B cell (primary cell): ENCODE measurements at regions not wholly inside any gene's neighbourhood (a gene's known extent, or its start where the extent isn't known, plus 50 kb on each side); places are given as distances from the start of the nearest gene placed in this dataset.

Source experiments
- ATAC-seq: fragments of 200-7000 bp; cut with Tn5 transposase; one replicate; pipeline ENCODE4 v1.10.0; 2021; ENCODE audit warnings: low read depth, mild to moderate bottlenecking, moderate number of reproducible peaks, moderate library complexity
- CTCF ChIA-PET: fragments of 350-600 bp; sonication (Branson Sonifier 250); formaldehyde crosslinking; loops from one replicate; lab custom pipeline; 2021; ENCODE audit warnings: antibody characterized with exemption, inconsistent platforms; lab: Charles Lee
- POLR2A ChIA-PET: fragments of 350-600 bp; sonication (Branson Sonifier 250); formaldehyde crosslinking; loops from one replicate; lab custom pipeline; 2021; ENCODE audit warnings: antibody characterized with exemption; lab: Charles Lee
- DNase-seq: peaks from one replicate; pipeline ENCODE4 v3.0.0; 2013
- H2AFZ ChIP-seq: 2 replicates; pipeline ENCODE4 v1.6.1; 2012; ENCODE audit warnings: mild to moderate bottlenecking, low read depth, low read length; ENCODE audit not compliant: insufficient read depth, poor library complexity, severe bottlenecking
- H3K27ac ChIP-seq, 2 donors: 1 replicate in 1 of 2; 2 replicates in 1 of 2; pipeline ENCODE4 v1.5.1; 2012 to 2013; ENCODE audit warnings: low read length in 2 of 2, mild to moderate bottlenecking in 2 of 2, moderate library complexity in 1 of 2
- H3K27me3 ChIP-seq, 4 experiments: fragments of 200-600 bp in 1 of 4; sonication (generic) in 1 of 4; replicated peaks in 1 of 4; 1 replicate in 2 of 4; 2 replicates in 2 of 4; pipeline versions ENCODE4 v1.6.1 to v1.7.0; 2013 to 2016; ENCODE audit warnings: low read length in 3 of 4, mild to moderate bottlenecking in 2 of 4, mixed read lengths in 1 of 4, moderate library complexity in 1 of 4; ENCODE audit not compliant: insufficient read depth in 4 of 4, control insufficient read depth in 3 of 4; ENCODE audit errors: control extremely low read depth in 1 of 4
- H3K36me3 ChIP-seq, 2 experiments: replicated peaks in 1 of 2; 1 replicate in 1 of 2; 2 replicates in 1 of 2; pipeline versions ENCODE4 v1.6.1 to v1.7.1; 2013; ENCODE audit warnings: low read length in 1 of 2; ENCODE audit not compliant: insufficient read depth in 2 of 2, control insufficient read depth in 1 of 2; ENCODE audit errors: control extremely low read depth in 1 of 2, extremely low read depth in 1 of 2
- H3K4me1 ChIP-seq, 2 donors: fragments of 200-600 bp in 1 of 2; sonication (generic) in 1 of 2; 1 replicate in 1 of 2; 2 replicates in 1 of 2; pipeline versions ENCODE4 v1.5.1 to v1.6.1; 2013 to 2017; ENCODE audit warnings: low read length in 2 of 2; ENCODE audit not compliant: control insufficient read depth in 2 of 2, insufficient read depth in 2 of 2
- H3K4me2 ChIP-seq: replicated peaks from 2 replicates; pipeline ENCODE3; 2012; ENCODE audit warnings: mild to moderate bottlenecking, low read depth, low read length; ENCODE audit not compliant: poor library complexity, severe bottlenecking
- H3K4me3 ChIP-seq, 5 experiments: fragments of 200-600 bp in 1 of 5; sonication (generic) in 1 of 5; 1 replicate in 3 of 5; 2 replicates in 2 of 5; pipeline versions ENCODE4 v1.5.1 to v1.7.0; 2011 to 2016; ENCODE audit warnings: low read length in 4 of 5, mild to moderate bottlenecking in 4 of 5, low read depth in 2 of 5, control low read depth in 1 of 5, moderate library complexity in 1 of 5; ENCODE audit not compliant: insufficient read depth in 1 of 5; ENCODE audit errors: control extremely low read depth in 1 of 5, extremely low read depth in 1 of 5
- H3K79me2 ChIP-seq: fragments of 200-600 bp; sonication (generic); one replicate; pipeline ENCODE4 v1.6.0; 2016; ENCODE audit warnings: low read length; ENCODE audit not compliant: control insufficient read depth, insufficient read depth
- H3K9ac ChIP-seq: fragments of 200-600 bp; sonication (generic); 2 replicates; pipeline ENCODE4 v1.6.1; 2017; ENCODE audit warnings: mild to moderate bottlenecking, low read length, moderate library complexity
- H3K9me3 ChIP-seq, 3 donors: one replicate each; pipeline versions ENCODE4 v1.6.1 to v1.7.1; 2013; ENCODE audit warnings: low read length in 2 of 3; ENCODE audit not compliant: control insufficient read depth in 2 of 3, insufficient read depth in 1 of 3; ENCODE audit errors: control extremely low read depth in 1 of 3
- H4K20me1 ChIP-seq: 2 replicates; pipeline ENCODE4 v1.6.0; 2012; ENCODE audit warnings: mild to moderate bottlenecking, low read length; ENCODE audit not compliant: insufficient read depth, control insufficient read depth, poor library complexity, severe bottlenecking
- H3K27ac Mint-ChIP-seq: one replicate; pipeline ENCODE4 v1.8.0; 2021; ENCODE audit warnings: mixed read lengths
- H3K27me3 Mint-ChIP-seq: one replicate; pipeline ENCODE4 v1.8.0; 2021; ENCODE audit warnings: mixed read lengths
- H3K4me1 Mint-ChIP-seq: one replicate; pipeline ENCODE4 v1.8.0; 2021; ENCODE audit warnings: mixed read lengths
- H3K4me3 Mint-ChIP-seq: one replicate; pipeline ENCODE4 v1.8.0; 2021; ENCODE audit warnings: mixed read lengths
- H3K9me3 Mint-ChIP-seq: one replicate; pipeline ENCODE4 v1.8.0; 2022; ENCODE audit warnings: mixed read lengths; ENCODE audit not compliant: insufficient read depth
- CTCF ChIP-seq: fragments of 200-600 bp; IDR thresholded peaks from one replicate; pipeline ENCODE4 v1.8.0; 2022; ENCODE audit warnings: antibody characterized with exemption, mild to moderate bottlenecking
- EZH2 ChIP-seq: IDR thresholded peaks from 2 replicates; pipeline ENCODE4 v1.6.1; 2012; ENCODE audit warnings: borderline replicate concordance, low read depth, mild to moderate bottlenecking, moderate library complexity, low read length; ENCODE audit not compliant: insufficient read depth, poor library complexity, severe bottlenecking
- WGBS: methylation state at CpG from one replicate; pipeline ENCODE4 v1.1.5; 2013; ENCODE audit warnings: missing lambda C conversion rate; ENCODE audit not compliant: insufficient coverage; 5-methylcytosine and 5-hydroxymethylcytosine counted together
- intact Hi-C: fragments of 100-400 bp; cut with micrococcal nuclease; formaldehyde crosslinking; loops from one replicate; pipeline ENCODE4 v1.10.0; 2022

- no peak overlapping the region for H3K9ac ChIP-seq
- no peak overlapping the region for H3K4me3 ChIP-seq
- no peaks in the 10 kb centered on the region for H3K4me1 ChIP-seq
- TF ChIP-seq CTCF (no peak), EZH2 (no peak)
- ChIA-PET CTCF (interaction anchor here (0.9 kb wide), 1 partner anchor 26 kb away, joined by 3 read pairs; no protein-coding TSS in a partner anchor), POLR2A (interaction anchor here (0.7 to 0.9 kb wide), 2 partner anchors 17 to 19 kb away, joined by 3 to 7 read pairs; no protein-coding TSS in a partner anchor)
- ATAC-seq = no peak
- H3K9me3 Mint-ChIP-seq = no peaks in the 10 kb centered on the region
- no peaks in the 10 kb centered on the region for H3K79me2 ChIP-seq
- H4K20me1 ChIP-seq = no peaks in the 10 kb centered on the region
- no peak for DNase-seq
- no peaks in the 10 kb centered on the region for H3K36me3 ChIP-seq
- no peak overlapping the region for H3K4me3 Mint-ChIP-seq
- no peak overlapping the region for H3K27ac Mint-ChIP-seq
- H3K4me1 Mint-ChIP-seq = peaks cover 10% of the 10 kb centered on the region
- no peak overlapping the region for H2AFZ ChIP-seq
- no peaks in the 10 kb centered on the region for H3K27me3 ChIP-seq
- peaks cover 0 to 1% (median 0%) of the 10 kb centered on the region in 3 donors for H3K9me3 ChIP-seq
- no peak overlapping the region for H3K4me2 ChIP-seq
- H3K27me3 Mint-ChIP-seq = no peaks in the 10 kb centered on the region
- H3K27ac ChIP-seq = no peak overlapping the region
- 100% methylated on average over 1 of the region's 5 CpGs for WGBS
- intact Hi-C loops = no loop called here
Observed at GRCh38 chr11:59028105-59028504, 58.0 kb upstream of the GLYATL1B start.

GRCh38 chr11:59029366-59029889, 56.7 kb upstream of the GLYATL1B start:
- no peak for ATAC-seq
- H3K79me2 ChIP-seq = no peaks in the 10 kb centered on the region
- ChIA-PET POLR2A (no interaction called here), CTCF (interaction anchor here (0.9 kb wide), 1 partner anchor 106 kb away, joined by 3 read pairs; no protein-coding TSS in a partner anchor)
- H2AFZ ChIP-seq = no peak overlapping the region
- no peak overlapping the region for H3K4me2 ChIP-seq
- no peaks in the 10 kb centered on the region for H3K27me3 ChIP-seq
- H3K9me3 ChIP-seq = peaks cover 0 to 1% (median 0%) of the 10 kb centered on the region in 3 donors
- Mint-ChIP-seq H3K4me3 (no peak overlapping the region), H3K27ac (no peak overlapping the region), H3K27me3 (no peaks in the 10 kb centered on the region), H3K9me3 (no peaks in the 10 kb centered on the region), H3K4me1 (peaks cover 10% of the 10 kb centered on the region)
- H3K36me3 ChIP-seq = no peaks in the 10 kb centered on the region
- WGBS = no CpG with 5 or more reads among the region's 2 CpGs
- no peak overlapping the region for H3K9ac ChIP-seq
- no peaks in the 10 kb centered on the region for H4K20me1 ChIP-seq
- no peaks in the 10 kb centered on the region for H3K4me1 ChIP-seq
- no peak for DNase-seq
- no peak for TF ChIP-seq CTCF
- no peak for TF ChIP-seq EZH2
- H3K27ac ChIP-seq = no peak overlapping the region
- intact Hi-C loops = no loop called here
- no peak overlapping the region for H3K4me3 ChIP-seq
